SK-N-MC (cell line): ENCODE measurements at regions not wholly inside any gene's neighbourhood (a gene's known extent, or its start where the extent isn't known, plus 50 kb on each side); places are given as distances from the start of the nearest gene placed in this dataset.

Experiments used
- DNase-seq: peaks from one replicate; pipeline ENCODE4 v3.0.0-alpha.2; 2011; ENCODE audit warnings: low read depth, low spot score
- H3K27ac ChIP-seq: fragments of 200-600 bp; sonication (generic); 2 replicates; pipeline ENCODE4 v1.5.1; 2016; ENCODE audit warnings: mixed run types
- H3K36me3 ChIP-seq: fragments of 200-600 bp; sonication (generic); 2 replicates; pipeline ENCODE4 v1.6.1; 2017; ENCODE audit warnings: antibody characterized with exemption, low read length, mixed read lengths; ENCODE audit not compliant: insufficient read depth
- H3K4me3 ChIP-seq: fragments of 200-600 bp; sonication (generic); 2 replicates; pipeline ENCODE4 v1.5.1; 2016
- H3K9ac ChIP-seq: fragments of 200-600 bp; sonication (generic); 2 replicates; pipeline ENCODE4 v1.8.0; 2017; ENCODE audit warnings: mixed run types, mixed read lengths; ENCODE audit not compliant: insufficient read length
- H3K9me3 ChIP-seq: fragments of 200-600 bp; sonication (generic); 2 replicates; pipeline ENCODE4 v1.6.1; 2017; ENCODE audit warnings: low read depth, mild to moderate bottlenecking, antibody characterized with exemption, low read length, moderate library complexity, mixed read lengths
- EZH2 ChIP-seq: fragments of 200-600 bp; sonication (generic); IDR thresholded peaks from one replicate; pipeline ENCODE4 v1.6.1; 2017; ENCODE audit warnings: antibody characterized with exemption
- FOXP2 ChIP-seq: optimal IDR thresholded peaks from 2 replicates; pipeline ENCODE3; 2011; ENCODE audit warnings: mild to moderate bottlenecking, moderate library complexity; ENCODE audit not compliant: insufficient read depth; ENCODE audit errors: extremely low read length, control extremely low read depth
- POLR2AphosphoS5 ChIP-seq: IDR thresholded peaks from 2 replicates; pipeline ENCODE4 v1.6.1; 2012; ENCODE audit warnings: mild to moderate bottlenecking, low read depth, low read length, borderline replicate concordance

DNA sequence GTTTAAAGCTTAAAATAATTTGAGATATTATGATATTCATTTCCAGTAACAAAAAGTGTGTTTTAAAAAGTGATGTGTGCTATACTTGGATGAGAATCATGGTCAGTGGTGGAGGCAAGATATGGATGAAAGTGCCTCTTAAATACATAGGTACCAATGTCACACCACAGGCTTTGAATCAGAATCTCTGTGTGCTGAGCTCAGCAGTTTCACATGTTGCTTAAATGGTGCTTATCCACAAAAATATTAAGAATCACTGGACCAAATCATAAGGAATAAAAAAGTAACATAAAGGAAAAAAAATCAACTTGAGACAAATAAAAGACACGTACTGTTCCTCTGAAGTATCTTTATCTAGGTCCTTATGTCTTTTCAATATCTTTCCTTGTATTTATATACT is 850.5 kb upstream of the POT1 start:
- H3K36me3 ChIP-seq: no peaks in the 10 kb centered on the region
- H3K9ac ChIP-seq: no peak overlapping the region
- H3K9me3 ChIP-seq: no peaks in the 10 kb centered on the region
- no peak for DNase-seq
- no peak for TF ChIP-seq FOXP2
- no peak for TF ChIP-seq EZH2
- no peak for TF ChIP-seq POLR2AphosphoS5
- H3K27ac ChIP-seq: no peak overlapping the region
- no peak overlapping the region for H3K4me3 ChIP-seq

DNA sequence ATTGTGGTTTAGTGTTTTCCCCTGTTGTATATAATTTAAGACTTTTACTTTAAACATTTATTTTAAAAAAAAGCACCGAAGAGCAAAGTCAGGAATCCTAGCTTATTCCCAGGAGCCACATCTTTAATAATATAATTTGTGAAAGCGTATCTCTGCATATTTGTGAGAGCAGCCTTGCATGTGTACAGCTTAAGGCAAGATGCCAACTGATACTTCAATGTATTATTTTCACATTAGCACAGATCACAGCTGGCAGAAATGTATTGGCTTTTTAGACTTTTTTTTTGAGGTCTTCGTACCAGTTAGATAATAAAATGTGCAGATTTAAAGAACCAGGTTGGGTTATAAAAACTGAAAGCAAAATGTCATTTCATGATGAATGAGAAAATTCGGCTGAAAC is 845.7 kb upstream of the POT1 start:
- Histone ChIP-seq H3K27ac (no peak overlapping the region), H3K9ac (no peak overlapping the region), H3K4me3 (peak overlapping the region; percentile 62), H3K36me3 (no peaks in the 10 kb centered on the region), H3K9me3 (no peaks in the 10 kb centered on the region)
- TF ChIP-seq EZH2 (no peak), POLR2AphosphoS5 (no peak), FOXP2 (no peak)
- DNase-seq: peak; percentile 26

DNA sequence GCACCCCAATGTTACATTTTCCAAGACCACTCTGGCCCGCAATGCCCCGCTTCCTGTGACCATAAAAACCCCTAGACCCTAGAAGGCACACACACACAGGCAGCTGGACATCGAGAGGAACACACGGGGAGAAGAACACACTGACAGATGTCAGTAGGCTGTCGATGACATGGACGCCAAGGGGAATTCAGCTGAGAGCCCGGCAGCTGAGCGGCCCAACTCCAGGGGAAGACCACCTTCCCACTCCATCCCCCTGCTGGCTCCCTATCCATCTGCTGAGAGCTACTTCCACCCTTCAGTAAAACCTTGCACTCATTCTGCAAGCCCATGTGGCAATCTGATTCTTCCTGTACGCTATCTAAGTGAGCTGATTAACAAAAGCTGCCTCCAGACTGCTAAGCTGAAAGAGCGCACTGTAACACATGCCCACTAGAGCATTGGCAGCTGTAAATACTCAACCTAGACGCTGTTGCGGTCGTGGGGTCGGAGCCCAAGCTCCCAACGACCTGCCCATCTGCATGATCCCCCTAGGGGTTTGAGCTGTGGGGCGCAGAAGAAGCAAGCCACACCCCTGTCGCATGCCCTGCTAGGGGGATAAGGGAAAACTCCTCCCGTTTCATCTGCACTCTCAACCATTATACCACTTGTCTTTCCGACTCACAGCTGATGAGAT is 843.6 kb upstream of the POT1 start:
- Histone ChIP-seq H3K9ac (no peak overlapping the region), H3K9me3 (no peaks in the 10 kb centered on the region), H3K27ac (no peak overlapping the region), H3K36me3 (no peaks in the 10 kb centered on the region), H3K4me3 (no peak overlapping the region)
- no peak for DNase-seq
- TF ChIP-seq POLR2AphosphoS5 (no peak), FOXP2 (no peak), EZH2 (no peak)

DNA sequence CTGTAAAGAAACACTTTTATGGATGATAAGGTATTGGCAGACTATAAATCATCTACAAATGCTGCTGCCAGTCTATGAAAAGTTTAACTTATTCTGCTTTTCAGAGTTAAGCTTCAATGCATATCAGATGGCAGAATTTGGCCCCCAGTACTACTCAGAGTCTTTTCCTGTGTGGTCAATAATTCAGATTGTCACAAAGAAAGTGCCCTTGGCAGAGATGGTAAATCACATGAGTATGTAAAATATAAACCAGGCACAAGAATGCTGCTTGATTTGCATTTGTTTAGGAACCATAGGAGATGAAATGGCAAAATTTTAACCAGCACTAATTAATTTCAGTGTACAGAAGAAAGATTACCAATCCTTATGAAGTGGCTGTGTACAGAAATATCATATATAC is 818.3 kb upstream of the POT1 start:
- H3K9me3 ChIP-seq: peaks cover 6% of the 10 kb centered on the region; the same call in 1 of the 2 replicates
- H3K27ac ChIP-seq: no peak overlapping the region
- no peaks in the 10 kb centered on the region for H3K36me3 ChIP-seq
- H3K4me3 ChIP-seq: peak overlapping the region; percentile 19; the same call in 1 of the 2 replicates
- H3K9ac ChIP-seq: no peak overlapping the region
- peak; percentile 57 for DNase-seq
- TF ChIP-seq EZH2 (no peak), POLR2AphosphoS5 (no peak; the same call in 1 of the 2 replicates)

DNA sequence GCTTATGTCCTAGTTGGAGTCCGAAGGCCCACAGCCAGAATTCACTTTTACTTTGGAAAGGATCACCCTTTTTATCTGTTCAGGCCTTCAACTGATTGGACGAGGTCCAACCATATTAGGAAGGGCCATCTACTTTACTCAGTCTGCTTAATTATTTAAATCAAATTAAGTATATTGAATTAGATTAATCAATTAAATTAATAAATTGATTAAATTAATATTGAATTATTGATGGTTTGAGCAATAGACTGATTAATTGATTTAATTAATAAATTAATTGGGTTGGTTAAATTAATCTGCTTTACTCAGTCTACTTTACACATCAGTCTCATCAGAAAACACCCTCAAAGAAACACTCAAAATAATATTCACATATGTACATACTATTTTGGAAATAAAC is 816.9 kb upstream of the POT1 start:
- Histone ChIP-seq H3K4me3 (no peak overlapping the region), H3K27ac (no peak overlapping the region), H3K36me3 (no peaks in the 10 kb centered on the region), H3K9me3 (peaks cover 6% of the 10 kb centered on the region; the same call in 1 of the 2 replicates), H3K9ac (no peak overlapping the region)
- no peak for DNase-seq
- TF ChIP-seq FOXP2 (no peak), POLR2AphosphoS5 (no peak), EZH2 (no peak)

DNA sequence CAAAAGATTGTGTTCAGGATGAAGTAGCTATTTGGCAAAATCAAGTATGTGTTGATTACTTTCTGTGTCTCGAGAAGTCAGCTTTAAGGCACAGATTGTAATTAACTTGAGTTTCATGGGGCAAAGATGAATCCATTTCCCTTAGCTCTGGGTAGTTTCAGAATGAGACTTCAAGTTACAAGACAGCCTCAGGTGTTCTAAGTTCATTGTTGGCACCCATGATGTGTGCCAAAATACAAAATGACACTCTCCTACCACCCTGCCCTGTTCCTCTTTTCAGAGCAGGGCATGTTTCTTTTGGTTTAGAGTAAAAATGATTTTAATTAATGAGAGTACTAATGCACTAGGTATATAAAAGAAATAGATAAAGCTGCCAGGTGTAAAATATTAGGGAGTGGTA is 797.6 kb upstream of the POT1 start:
- Histone ChIP-seq H3K27ac (no peak overlapping the region), H3K4me3 (no peak overlapping the region), H3K9ac (no peak overlapping the region), H3K36me3 (no peaks in the 10 kb centered on the region), H3K9me3 (no peaks in the 10 kb centered on the region)
- no peak for TF ChIP-seq EZH2
- no peak for TF ChIP-seq POLR2AphosphoS5
- no peak for TF ChIP-seq FOXP2
- DNase-seq: no peak

DNA sequence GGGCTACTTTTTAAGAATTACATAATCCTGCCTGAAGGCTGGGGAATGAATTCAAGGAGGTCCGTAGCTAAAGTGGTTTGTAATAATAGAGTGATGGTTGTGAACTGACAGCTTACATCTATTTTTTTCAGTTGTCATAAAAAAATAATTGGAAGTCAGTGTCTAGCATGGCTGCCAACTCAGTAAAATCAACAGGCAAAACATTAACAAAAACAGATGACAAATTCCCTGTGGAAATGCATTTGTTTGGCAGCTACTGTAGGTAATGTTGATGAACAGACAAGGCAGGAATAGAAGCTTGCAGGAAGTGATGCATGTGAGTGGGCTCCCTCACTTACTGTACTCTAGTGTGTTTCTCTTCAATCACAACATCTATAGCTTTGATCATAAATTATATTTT is 766.0 kb upstream of the POT1 start:
- no peak for DNase-seq
- Histone ChIP-seq H3K9me3 (no peaks in the 10 kb centered on the region), H3K9ac (no peak overlapping the region), H3K4me3 (no peak overlapping the region), H3K36me3 (no peaks in the 10 kb centered on the region), H3K27ac (no peak overlapping the region)
- TF ChIP-seq POLR2AphosphoS5 (no peak), FOXP2 (no peak), EZH2 (no peak)

DNA sequence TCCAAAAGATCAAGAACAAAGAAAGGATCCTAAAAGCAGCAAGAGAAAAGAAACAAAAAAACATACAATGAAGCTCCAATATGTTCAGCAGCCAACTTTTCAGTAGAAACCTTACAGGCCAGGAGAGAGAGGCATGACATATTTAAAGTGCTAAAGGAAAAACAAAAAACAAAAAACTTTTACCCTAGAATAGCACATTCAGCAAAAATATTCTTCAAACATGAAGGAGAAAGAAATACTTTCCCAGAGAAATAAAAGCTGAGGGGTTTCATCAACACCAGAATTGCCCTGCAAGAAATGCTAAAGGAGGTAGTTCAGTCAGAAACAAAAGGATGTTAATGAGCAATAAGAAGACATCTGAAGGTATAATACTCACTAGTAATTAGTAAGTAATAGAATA is 753.5 kb upstream of the POT1 start:
- TF ChIP-seq FOXP2 (no peak), POLR2AphosphoS5 (no peak), EZH2 (no peak)
- no peak overlapping the region for H3K27ac ChIP-seq
- no peaks in the 10 kb centered on the region for H3K9me3 ChIP-seq
- H3K9ac ChIP-seq: no peak overlapping the region
- no peak overlapping the region for H3K4me3 ChIP-seq
- no peaks in the 10 kb centered on the region for H3K36me3 ChIP-seq
- DNase-seq: no peak

DNA sequence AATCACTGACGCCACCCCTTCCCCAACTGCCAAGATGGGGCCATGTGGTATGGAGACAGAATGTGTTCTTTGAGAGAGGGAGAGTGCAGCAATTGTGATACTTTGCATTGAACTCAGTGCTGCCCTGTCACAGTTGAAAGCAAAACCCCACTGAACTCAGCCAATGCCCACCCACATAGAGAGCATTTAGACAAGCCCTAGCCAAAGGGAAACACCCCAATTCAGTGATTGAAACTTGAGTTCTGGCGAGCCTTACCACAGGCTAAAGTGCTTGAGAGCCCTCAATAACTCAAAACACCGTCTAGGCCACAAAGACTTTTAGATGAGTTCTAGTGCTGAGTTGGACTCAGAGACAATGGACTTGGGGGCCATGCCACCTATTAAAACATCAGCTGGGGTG is 751.9 kb upstream of the POT1 start:
- Histone ChIP-seq H3K27ac (no peak overlapping the region), H3K4me3 (no peak overlapping the region), H3K9ac (no peak overlapping the region), H3K36me3 (no peaks in the 10 kb centered on the region), H3K9me3 (no peaks in the 10 kb centered on the region)
- TF ChIP-seq POLR2AphosphoS5 (no peak), EZH2 (no peak), FOXP2 (no peak)
- DNase-seq: no peak
